HG02610 (cell line): ENCODE measurements at regions not wholly inside any gene's neighbourhood (a gene's known extent, or its start where the extent isn't known, plus 50 kb on each side); places are given as distances from the start of the nearest gene placed in this dataset.

Experiments used
- ATAC-seq: cut with Tn5 transposase; IDR thresholded peaks from one replicate; pipeline ENCODE4 v1.9.1; 2021; ENCODE audit warnings: mild to moderate bottlenecking, moderate library complexity; ENCODE audit not compliant: unreplicated experiment

GRCh38 chr2:146666340-146666739 lies 1178.5 kb upstream of the ACVR2A start:
- no peak for ATAC-seq

GRCh38 chr2:146665800-146666199 lies 1179.0 kb upstream of the ACVR2A start:
- ATAC-seq = no peak

- ATAC-seq = no peak
Observed at GRCh38 chr2:146661473-146662096, 1183.2 kb upstream of the ACVR2A start.

GRCh38 chr2:146659976-146660375 lies 1184.9 kb upstream of the ACVR2A start:
- ATAC-seq = no peak

- ATAC-seq = no peak
Observed at GRCh38 chr2:146652311-146652710, 1192.5 kb upstream of the ACVR2A start.

GRCh38 chr2:146651361-146651760 lies 1193.5 kb upstream of the ACVR2A start:
- no peak for ATAC-seq

GRCh38 chr2:146642066-146642465 lies 1202.8 kb upstream of the ACVR2A start:
- no peak for ATAC-seq

GRCh38 chr2:146634230-146635097 lies 1210.4 kb upstream of the ACVR2A start:
- no peak for ATAC-seq

- no peak for ATAC-seq
Observed at GRCh38 chr2:146633159-146633558, 1211.7 kb upstream of the ACVR2A start.

- no peak for ATAC-seq
Observed at GRCh38 chr2:146632707-146633106, 1212.1 kb upstream of the ACVR2A start.

- ATAC-seq = no peak
Observed at GRCh38 chr2:146624430-146625160, 1220.2 kb upstream of the ACVR2A start.

GRCh38 chr2:146623771-146624170 lies 1221.1 kb upstream of the ACVR2A start:
- no peak for ATAC-seq

- no peak for ATAC-seq
Observed at GRCh38 chr2:146621656-146622055, 1223.2 kb upstream of the ACVR2A start.

GRCh38 chr2:146615778-146616177 lies 1229.1 kb upstream of the ACVR2A start:
- no peak for ATAC-seq

- ATAC-seq = no peak
Observed at GRCh38 chr2:146608490-146608889, 1236.3 kb upstream of the ACVR2A start.

GRCh38 chr2:146604521-146604920 lies 1240.3 kb upstream of the ACVR2A start:
- ATAC-seq = no peak

GRCh38 chr2:146602856-146603255 lies 1242.0 kb upstream of the ACVR2A start:
- ATAC-seq = no peak

- ATAC-seq = no peak
Observed at GRCh38 chr2:146602383-146602782, 1242.4 kb upstream of the ACVR2A start.

GRCh38 chr2:146598791-146599190 lies 1246.0 kb upstream of the ACVR2A start:
- ATAC-seq = no peak

- no peak for ATAC-seq
Observed at GRCh38 chr2:146597291-146597690, 1247.5 kb upstream of the ACVR2A start.

GRCh38 chr2:146591908-146592307 lies 1252.9 kb upstream of the ACVR2A start:
- no peak for ATAC-seq

GRCh38 chr2:146587291-146587713 lies 1257.5 kb upstream of the ACVR2A start:
- ATAC-seq = no peak
